ENCODE measurements at regions not wholly inside any gene's neighbourhood (a gene's known extent, or its start where the extent isn't known, plus 50 kb on each side); places are given as distances from the start of the nearest gene placed in this dataset.

DNA sequence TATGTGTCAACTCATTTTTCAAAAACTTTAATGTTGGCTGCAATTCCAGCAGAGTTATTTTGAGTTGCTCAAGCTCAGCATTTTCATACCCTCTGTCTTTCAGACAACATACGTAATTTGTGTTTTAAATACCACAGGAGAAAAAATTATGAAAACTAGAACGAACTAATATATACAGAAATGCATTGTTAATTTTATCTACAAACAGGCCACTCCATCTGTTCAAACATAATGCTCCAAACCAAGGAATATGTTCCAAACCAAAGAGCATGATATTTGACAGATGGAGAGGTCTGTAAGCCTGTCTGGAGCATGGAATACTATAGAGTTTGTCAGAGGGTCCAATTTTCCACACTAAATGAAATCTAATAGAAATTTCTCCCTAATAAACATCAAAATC, 536.2 kb upstream of the FSIP2 start:
- no peak for DNase-seq (ENCODE audit: low read depth)
- TF ChIP-seq, protein P1, sequence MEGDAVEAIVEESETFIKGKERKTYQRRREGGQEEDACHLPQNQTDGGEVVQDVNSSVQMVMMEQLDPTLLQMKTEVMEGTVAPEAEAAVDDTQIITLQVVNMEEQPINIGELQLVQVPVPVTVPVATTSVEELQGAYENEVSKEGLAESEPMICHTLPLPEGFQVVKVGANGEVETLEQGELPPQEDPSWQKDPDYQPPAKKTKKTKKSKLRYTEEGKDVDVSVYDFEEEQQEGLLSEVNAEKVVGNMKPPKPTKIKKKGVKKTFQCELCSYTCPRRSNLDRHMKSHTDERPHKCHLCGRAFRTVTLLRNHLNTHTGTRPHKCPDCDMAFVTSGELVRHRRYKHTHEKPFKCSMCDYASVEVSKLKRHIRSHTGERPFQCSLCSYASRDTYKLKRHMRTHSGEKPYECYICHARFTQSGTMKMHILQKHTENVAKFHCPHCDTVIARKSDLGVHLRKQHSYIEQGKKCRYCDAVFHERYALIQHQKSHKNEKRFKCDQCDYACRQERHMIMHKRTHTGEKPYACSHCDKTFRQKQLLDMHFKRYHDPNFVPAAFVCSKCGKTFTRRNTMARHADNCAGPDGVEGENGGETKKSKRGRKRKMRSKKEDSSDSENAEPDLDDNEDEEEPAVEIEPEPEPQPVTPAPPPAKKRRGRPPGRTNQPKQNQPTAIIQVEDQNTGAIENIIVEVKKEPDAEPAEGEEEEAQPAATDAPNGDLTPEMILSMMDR (IDR thresholded peaks at IDR 0.05; ENCODE audit: control insufficient read depth, insufficient read depth, low read depth, low read length, missing control alignments) = no peak
- no peak overlapping the region for H3K4me3 ChIP-seq (ENCODE audit: control insufficient read depth, low read depth, low read length)

DNA sequence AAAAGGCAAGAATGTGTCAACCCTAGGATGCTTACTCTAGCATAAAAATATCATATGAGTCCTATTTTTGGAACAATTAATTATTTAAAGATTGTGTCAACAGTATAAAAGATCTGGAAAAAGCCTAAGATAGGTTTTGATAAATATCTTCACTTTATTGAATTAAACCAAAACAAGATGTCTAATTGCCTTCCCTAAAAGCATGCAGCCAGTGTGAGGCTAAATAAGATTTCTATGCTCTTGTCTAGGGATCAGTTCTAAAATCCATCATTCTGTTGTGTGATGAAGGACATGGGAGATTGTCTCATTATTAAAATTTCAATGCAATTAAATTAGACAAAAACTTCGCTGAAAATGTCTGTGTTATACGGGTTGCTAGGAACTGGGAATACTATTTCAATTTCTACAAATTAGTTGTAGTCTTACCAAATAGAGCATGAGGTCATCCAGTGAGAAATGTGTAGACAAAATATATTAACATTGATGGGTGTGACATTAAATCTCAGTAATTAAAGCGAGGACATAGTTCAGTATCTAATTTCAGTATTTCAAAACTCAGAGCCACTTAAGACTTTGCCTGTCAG, 535.6 kb upstream of the FSIP2 start:
- TF ChIP-seq, protein P1 (IDR thresholded peaks at IDR 0.05; ENCODE audit: control insufficient read depth, insufficient read depth, low read depth, low read length, missing control alignments) = no peak
- H3K4me3 ChIP-seq (ENCODE audit: control insufficient read depth, low read depth, low read length) = no peak overlapping the region
- DNase-seq (ENCODE audit: low read depth) = no peak

- no peak overlapping the region for H3K4me3 ChIP-seq (ENCODE audit: control insufficient read depth, low read depth, low read length)
- TF ChIP-seq, protein P1 (IDR thresholded peaks at IDR 0.05; ENCODE audit: control insufficient read depth, insufficient read depth, low read depth, low read length, missing control alignments) = no peak
- no peak for DNase-seq (ENCODE audit: low read depth)
These were observed 530.3 kb upstream of the FSIP2 start for GRCh38 chr2:185208261-185208660.

DNA sequence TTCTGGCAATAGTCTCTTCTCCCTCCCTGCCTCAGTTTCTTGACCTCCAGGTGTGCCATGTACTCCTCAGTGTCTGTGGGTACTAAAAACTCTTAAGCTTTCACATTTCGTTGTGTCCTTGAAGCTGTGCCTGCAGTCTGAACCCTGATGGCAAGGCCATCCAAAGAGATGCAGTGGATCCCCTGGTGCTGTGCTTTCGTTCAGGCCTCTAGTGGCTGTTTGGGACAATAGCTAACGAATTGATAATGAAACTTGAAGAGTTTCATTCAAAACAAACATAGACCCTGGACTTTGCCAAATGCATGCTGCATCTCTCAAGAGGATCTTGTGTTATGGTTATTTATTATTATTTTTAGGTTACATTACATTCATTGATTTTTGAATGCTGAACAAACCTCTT, 523.1 kb upstream of the FSIP2 start:
- no peak for DNase-seq (ENCODE audit: low read depth)
- TF ChIP-seq, protein P1 (IDR thresholded peaks at IDR 0.05; ENCODE audit: control insufficient read depth, insufficient read depth, low read depth, low read length, missing control alignments) = no peak
- H3K4me3 ChIP-seq (ENCODE audit: control insufficient read depth, low read depth, low read length) = no peak overlapping the region

GRCh38 chr2:185219981-185220380, 518.6 kb upstream of the FSIP2 start:
- DNase-seq (ENCODE audit: low read depth) = no peak
- no peak overlapping the region for H3K4me3 ChIP-seq (ENCODE audit: control insufficient read depth, low read depth, low read length)
- TF ChIP-seq, protein P1 (IDR thresholded peaks at IDR 0.05; ENCODE audit: control insufficient read depth, insufficient read depth, low read depth, low read length, missing control alignments) = no peak

GRCh38 chr2:185222311-185222710, 516.3 kb upstream of the FSIP2 start:
- no peak overlapping the region for H3K4me3 ChIP-seq (ENCODE audit: control insufficient read depth, low read depth, low read length)
- TF ChIP-seq, protein P1 (IDR thresholded peaks at IDR 0.05; ENCODE audit: control insufficient read depth, insufficient read depth, low read depth, low read length, missing control alignments) = no peak
- DNase-seq (ENCODE audit: low read depth) = no peak

- TF ChIP-seq, protein P1 (IDR thresholded peaks at IDR 0.05; ENCODE audit: control insufficient read depth, insufficient read depth, low read depth, low read length, missing control alignments) = no peak
- no peak overlapping the region for H3K4me3 ChIP-seq (ENCODE audit: control insufficient read depth, low read depth, low read length)
- no peak for DNase-seq (ENCODE audit: low read depth)
These were observed 511.2 kb upstream of the FSIP2 start for GRCh38 chr2:185227391-185227790.

All from AG09309 (cell line).